HEK293 (cell line): ENCODE measurements at regions not wholly inside any gene's neighbourhood (a gene's known extent, or its start where the extent isn't known, plus 50 kb on each side); places are given as distances from the start of the nearest gene placed in this dataset.

ENCODE experiments used
- CTCF ChIP-seq: fragments of 450-650 bp; formaldehyde crosslinking; IDR thresholded peaks from 2 replicates; pipeline ENCODE4 v1.5.1; 2016; ENCODE audit warnings: missing biosample characterization, missing genetic modification characterization
- PRDM10 ChIP-seq: fragments of 450-650 bp; formaldehyde crosslinking; IDR thresholded peaks from 2 replicates; pipeline ENCODE4 v1.5.1; 2016; ENCODE audit warnings: missing biosample characterization, missing genetic modification characterization
- ZNF169 ChIP-seq: fragments of 450-650 bp; formaldehyde crosslinking; IDR thresholded peaks from 2 replicates; pipeline ENCODE4 v1.5.1; 2016; ENCODE audit warnings: missing biosample characterization, missing genetic modification characterization
- ZNF624 ChIP-seq: fragments of 450-650 bp; formaldehyde crosslinking; IDR thresholded peaks from 2 replicates; pipeline ENCODE4 v1.5.1; 2017; ENCODE audit warnings: missing biosample characterization, missing genetic modification characterization

- TF ChIP-seq CTCF (tag by site-specific recombination) = no peak
- no peak for TF ChIP-seq ZNF169 (tag by site-specific recombination)
- TF ChIP-seq PRDM10 (tag by site-specific recombination) = no peak
- TF ChIP-seq ZNF624 (tag by site-specific recombination) = no peak
Measured at GRCh38 chr12:126999352-126999751, 1267.6 kb upstream of the TMEM132C start.
